SK-N-SH (cell line): ENCODE measurements at regions not wholly inside any gene's neighbourhood (a gene's known extent, or its start where the extent isn't known, plus 50 kb on each side); places are given as distances from the start of the nearest gene placed in this dataset.
A peak's percentile ranks its signal among the peaks of the same experiment; 100 is the strongest.

Experiments used
- CTCF ChIA-PET: fragments of 300-600, 350-600 bp; formaldehyde crosslinking; extraction: SDS; loops from one replicate; lab custom pipeline; 2021; lab: Yijun Ruan, JAX
- POLR2A ChIA-PET: fragments of 350-600 bp; sonication (Branson Sonifier 250); formaldehyde crosslinking; extraction: SDS; loops from one replicate; lab custom pipeline; 2020; ENCODE audit warnings: antibody characterized with exemption, inconsistent platforms; lab: Yijun Ruan, JAX
- DNase-seq: peaks from one replicate; pipeline ENCODE4 v3.0.0; 2012
- H2AFZ ChIP-seq: fragments of 200-600 bp; sonication (generic); 2 replicates; pipeline ENCODE4 v1.8.1; 2016; ENCODE audit warnings: antibody characterized with exemption, mild to moderate bottlenecking, low read depth
- H3F3A ChIP-seq: fragments of 200-600 bp; sonication (generic); replicated peaks from 2 replicates; pipeline ENCODE3; 2016; ENCODE audit warnings: antibody characterized with exemption, mild to moderate bottlenecking; ENCODE audit not compliant: insufficient read depth
- H3K27ac ChIP-seq, 2 experiments: fragments of 200-500 bp in 1 of 2; fragments of 200-600 bp in 1 of 2; sonication (Bioruptor generic) in 1 of 2; sonication (generic), shearing (Covaris generic) in 1 of 2; 2 replicates each; pipeline versions ENCODE4 v1.5.1 to v1.6.1; 2014 to 2016; ENCODE audit warnings: low read depth in 2 of 2, inconsistent platforms in 1 of 2, low read length in 1 of 2, mild to moderate bottlenecking in 1 of 2, mixed read lengths in 1 of 2
- H3K27me3 ChIP-seq: fragments of 200-600 bp; sonication (generic), shearing (Covaris generic); 2 replicates; pipeline ENCODE4 v1.6.1; 2016; ENCODE audit warnings: mixed run types; ENCODE audit not compliant: insufficient read depth
- H3K36me3 ChIP-seq, 2 experiments: fragments of 200-500 bp in 1 of 2; fragments of 200-600 bp in 1 of 2; sonication (Bioruptor generic) in 1 of 2; sonication (generic) in 1 of 2; replicated peaks in 1 of 2; 2 replicates each; pipeline versions ENCODE3 to v1.5.1; 2014 to 2016; ENCODE audit warnings: low read length in 1 of 2, mild to moderate bottlenecking in 1 of 2; ENCODE audit not compliant: insufficient read depth in 2 of 2, control insufficient read depth in 1 of 2
- H3K4me1 ChIP-seq, 2 experiments: fragments of 200-500 bp in 1 of 2; fragments of 200-600 bp in 1 of 2; sonication (Bioruptor generic) in 1 of 2; sonication (generic), shearing (Covaris generic) in 1 of 2; 2 replicates each; pipeline versions ENCODE4 v1.5.1 to v1.6.1; 2014 to 2016; ENCODE audit warnings: low read depth in 1 of 2, low read length in 1 of 2, mixed run types in 1 of 2; ENCODE audit not compliant: insufficient read depth in 2 of 2, control insufficient read depth in 1 of 2
- H3K4me2 ChIP-seq: fragments of 200-600 bp; sonication (generic), shearing (Covaris generic); 2 replicates; pipeline ENCODE4 v1.6.1; 2017; ENCODE audit warnings: mixed run types
- H3K4me3 ChIP-seq, 2 experiments: fragments of 200-500 bp in 1 of 2; fragments of 200-600 bp in 1 of 2; sonication (Bioruptor generic) in 1 of 2; sonication (generic), shearing (Covaris generic) in 1 of 2; 2 replicates each; pipeline versions ENCODE4 v1.5.1 to v1.8.1; 2014 to 2016; ENCODE audit warnings: low read depth in 2 of 2, inconsistent platforms in 1 of 2, low read length in 1 of 2, mild to moderate bottlenecking in 1 of 2, mixed read lengths in 1 of 2, moderate library complexity in 1 of 2
- H3K79me2 ChIP-seq: fragments of 200-600 bp; sonication (generic); 2 replicates; pipeline ENCODE4 v1.8.1; 2017; ENCODE audit warnings: mild to moderate bottlenecking; ENCODE audit not compliant: insufficient read depth
- H3K9ac ChIP-seq: fragments of 200-600 bp; sonication (generic); 2 replicates; pipeline ENCODE4 v1.6.1; 2017; ENCODE audit warnings: mixed run types
- H3K9me2 ChIP-seq: fragments of 200-600 bp; sonication (generic); 2 replicates; pipeline ENCODE4 v1.6.1; 2017; ENCODE audit warnings: mixed run types
- H3K9me3 ChIP-seq: fragments of 200-600 bp; sonication (generic); 2 replicates; pipeline ENCODE4 v1.6.1; 2017; ENCODE audit warnings: mixed run types, mild to moderate bottlenecking, moderate library complexity
- H4K20me1 ChIP-seq: fragments of 200-600 bp; sonication (generic); 2 replicates; pipeline ENCODE4 v1.6.1; 2017; ENCODE audit warnings: mild to moderate bottlenecking, mixed run types; ENCODE audit not compliant: insufficient read depth
- ELF1 ChIP-seq: IDR thresholded peaks from 2 replicates; pipeline ENCODE4 v1.4.0; 2012
- EZH2phosphoT487 ChIP-seq: fragments of 200-600 bp; sonication (generic); IDR thresholded peaks from 2 replicates; pipeline ENCODE4 v1.6.1; 2017; ENCODE audit warnings: low read depth, mixed run types, mild to moderate bottlenecking, antibody characterized with exemption, moderate library complexity, borderline replicate concordance
- FOSL2 ChIP-seq: IDR thresholded peaks from 2 replicates; pipeline ENCODE4 v1.4.0; 2012; ENCODE audit warnings: low read depth, mild to moderate bottlenecking, moderate library complexity, borderline replicate concordance
- FOXJ3 ChIP-seq: sonication (generic); formaldehyde crosslinking; IDR thresholded peaks from 2 replicates; pipeline ENCODE4 v1.5.1; 2020; ENCODE audit warnings: mild to moderate bottlenecking, missing genetic modification reagents
- GATA2 ChIP-seq: sonication (generic); formaldehyde crosslinking; IDR thresholded peaks from 2 replicates; pipeline ENCODE4 v1.5.0; 2020; ENCODE audit warnings: mild to moderate bottlenecking, missing genetic modification reagents
- JUND ChIP-seq: IDR thresholded peaks from 2 replicates; pipeline ENCODE4 v1.4.0; 2012
- MEF2A ChIP-seq: IDR thresholded peaks from 2 replicates; pipeline ENCODE4 v1.4.0; 2012; ENCODE audit warnings: low read depth, borderline replicate concordance
- MXI1 ChIP-seq: IDR thresholded peaks from 2 replicates; pipeline ENCODE4 v1.6.1; 2012; ENCODE audit warnings: mild to moderate bottlenecking, low read depth, low read length, improper control_type of control experiment
- NRF1 ChIP-seq: IDR thresholded peaks from 2 replicates; pipeline ENCODE4 v1.6.1; 2012; ENCODE audit warnings: low read depth, mild to moderate bottlenecking, low read length
- RAD21 ChIP-seq: IDR thresholded peaks from 2 replicates; pipeline ENCODE4 v1.6.1; 2012; ENCODE audit warnings: mild to moderate bottlenecking, low read length
- RCOR1 ChIP-seq: fragments of 150-350 bp; IDR thresholded peaks from 2 replicates; pipeline ENCODE4 v1.6.1; 2017; ENCODE audit warnings: antibody characterized with exemption, low read length
- RFX5 ChIP-seq: IDR thresholded peaks from 2 replicates; pipeline ENCODE4 v1.6.1; 2012; ENCODE audit warnings: mild to moderate bottlenecking, improper control_type of control experiment, low read length
- RXRA ChIP-seq: IDR thresholded peaks from 2 replicates; pipeline ENCODE4 v1.4.0; 2012; ENCODE audit warnings: low read depth, mild to moderate bottlenecking, borderline replicate concordance
- SIN3A ChIP-seq: IDR thresholded peaks from 2 replicates; pipeline ENCODE4 v1.6.1; 2012; ENCODE audit warnings: low read depth, mild to moderate bottlenecking, low read length, moderate library complexity, borderline replicate concordance
- TAF1 ChIP-seq: IDR thresholded peaks from 2 replicates; pipeline ENCODE4 v1.6.1; 2012; ENCODE audit warnings: low read depth, mild to moderate bottlenecking, low read length, moderate library complexity, borderline replicate concordance
- TEAD4 ChIP-seq: IDR thresholded peaks from 2 replicates; pipeline ENCODE4 v1.4.0; 2012; ENCODE audit warnings: mild to moderate bottlenecking, borderline replicate concordance; ENCODE audit not compliant: insufficient read depth
- YY1 ChIP-seq: IDR thresholded peaks from 2 replicates; pipeline ENCODE4 v1.4.0; 2012; ENCODE audit warnings: low read depth, mild to moderate bottlenecking
- WGBS: methylation state at CpG from one replicate; pipeline ENCODE4 v1.1.6; 2017; ENCODE audit warnings: low lambda C conversion rate; 5-methylcytosine and 5-hydroxymethylcytosine counted together
- TF ChIP-seq, protein P1 (sequence below): fragments of 150-350 bp; IDR thresholded peaks from 2 replicates; pipeline ENCODE4 v1.6.1; 2017; ENCODE audit warnings: antibody characterized with exemption, low read length, low read depth, borderline replicate concordance
- TF ChIP-seq, protein P2 (sequence below): IDR thresholded peaks from 2 replicates; pipeline ENCODE4 v1.4.0; 2012; ENCODE audit warnings: low read depth, borderline replicate concordance
- TF ChIP-seq, protein P3 (sequence below): IDR thresholded peaks from 2 replicates; pipeline ENCODE4 v1.6.1; 2012; ENCODE audit warnings: mild to moderate bottlenecking, low read depth, low read length, moderate library complexity
- TF ChIP-seq, protein P4 (sequence below): IDR thresholded peaks from 2 replicates; pipeline ENCODE4 v1.4.0; 2012; ENCODE audit warnings: low read depth

DNA sequence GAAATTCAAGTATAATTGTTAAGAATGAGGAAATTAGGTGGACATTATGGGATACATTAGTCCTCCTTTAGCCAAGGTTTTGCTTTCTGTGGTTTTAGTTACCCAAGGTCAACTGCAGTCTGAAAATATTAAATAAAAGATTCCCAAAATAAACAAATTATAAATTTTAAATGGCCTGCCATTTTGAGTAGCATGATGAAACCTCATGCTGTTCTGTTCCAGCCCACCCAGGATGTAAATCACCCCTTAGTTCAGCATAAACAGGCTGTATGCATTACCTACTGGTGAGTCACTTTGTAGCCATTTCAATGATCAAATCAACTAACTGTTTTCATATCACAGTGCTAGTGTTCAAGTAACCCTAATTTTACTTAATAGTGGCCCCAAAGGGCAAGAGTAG, 132.5 kb upstream of the LYPLAL1 start:
- Histone ChIP-seq H3F3A (no peaks in the 10 kb centered on the region), H3K36me3 (no peaks in the 10 kb centered on the region), H2AFZ (no peak overlapping the region), H3K27ac (no peak overlapping the region)
- DNase-seq = no peak
- TF ChIP-seq NRF1 (no peak), ELF1 (no peak), RXRA (no peak), FOXJ3 (no peak), YY1 (0 out of 2 replicates have a peak, but pooled peaks have one; percentile 8), JUND (0 out of 2 replicates have a peak, but pooled peaks have one; percentile 15)
- TF ChIP-seq, protein P1, sequence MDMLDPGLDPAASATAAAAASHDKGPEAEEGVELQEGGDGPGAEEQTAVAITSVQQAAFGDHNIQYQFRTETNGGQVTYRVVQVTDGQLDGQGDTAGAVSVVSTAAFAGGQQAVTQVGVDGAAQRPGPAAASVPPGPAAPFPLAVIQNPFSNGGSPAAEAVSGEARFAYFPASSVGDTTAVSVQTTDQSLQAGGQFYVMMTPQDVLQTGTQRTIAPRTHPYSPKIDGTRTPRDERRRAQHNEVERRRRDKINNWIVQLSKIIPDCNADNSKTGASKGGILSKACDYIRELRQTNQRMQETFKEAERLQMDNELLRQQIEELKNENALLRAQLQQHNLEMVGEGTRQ = no peak
- TF ChIP-seq, protein P2, sequence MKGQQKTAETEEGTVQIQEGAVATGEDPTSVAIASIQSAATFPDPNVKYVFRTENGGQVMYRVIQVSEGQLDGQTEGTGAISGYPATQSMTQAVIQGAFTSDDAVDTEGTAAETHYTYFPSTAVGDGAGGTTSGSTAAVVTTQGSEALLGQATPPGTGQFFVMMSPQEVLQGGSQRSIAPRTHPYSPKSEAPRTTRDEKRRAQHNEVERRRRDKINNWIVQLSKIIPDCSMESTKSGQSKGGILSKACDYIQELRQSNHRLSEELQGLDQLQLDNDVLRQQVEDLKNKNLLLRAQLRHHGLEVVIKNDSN = no peak
- TF ChIP-seq, all 33 proteins: peak for 2
- CTCF ChIA-PET = no interaction called here
- H3K9me2 ChIP-seq = no peaks in the 10 kb centered on the region
- H3K27me3 ChIP-seq = no peaks in the 10 kb centered on the region
- no peaks in the 10 kb centered on the region for H3K79me2 ChIP-seq
- POLR2A ChIA-PET = no interaction called here
- H3K4me2 ChIP-seq = no peak overlapping the region
- H3K4me3 ChIP-seq = no peak overlapping the region
- no peaks in the 10 kb centered on the region for H4K20me1 ChIP-seq
- peaks cover 5% of the 10 kb centered on the region; the same call in 1 of the 2 replicates for H3K9me3 ChIP-seq
- H3K4me1 ChIP-seq = no peaks in the 10 kb centered on the region; a peak in 1 of 4 replicates
- no peak overlapping the region for H3K9ac ChIP-seq

DNA sequence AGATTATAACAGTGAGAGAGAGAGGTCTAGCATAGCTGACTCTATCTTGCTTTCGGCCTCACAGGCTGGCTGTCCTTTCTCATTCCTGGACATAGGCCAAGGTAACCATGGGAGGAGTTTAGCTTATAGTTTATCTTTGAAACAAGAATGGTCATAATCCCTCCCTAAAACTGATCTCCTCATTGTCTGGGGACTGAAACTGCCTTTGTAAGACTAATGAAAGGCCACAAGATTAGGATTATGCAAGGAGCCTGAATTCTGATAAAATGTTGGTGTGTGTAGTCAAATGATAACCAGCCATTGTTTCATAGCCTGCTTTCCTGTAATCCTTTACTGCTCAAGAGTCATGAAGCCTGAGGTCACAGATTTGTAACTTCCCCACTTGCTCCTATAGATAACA, 131.9 kb upstream of the LYPLAL1 start:
- no peaks in the 10 kb centered on the region for H3K36me3 ChIP-seq
- TF ChIP-seq MEF2A (no peak), YY1 (no peak), TAF1 (no peak), FOXJ3 (no peak), RXRA (no peak), RAD21 (no peak), RCOR1 (no peak), MXI1 (no peak), RFX5 (no peak), FOSL2 (no peak), EZH2phosphoT487 (no peak), GATA2 (CRISPR knock-in tag) (no peak), TEAD4 (no peak), ELF1 (no peak), SIN3A (no peak)
- TF ChIP-seq, protein P3, sequence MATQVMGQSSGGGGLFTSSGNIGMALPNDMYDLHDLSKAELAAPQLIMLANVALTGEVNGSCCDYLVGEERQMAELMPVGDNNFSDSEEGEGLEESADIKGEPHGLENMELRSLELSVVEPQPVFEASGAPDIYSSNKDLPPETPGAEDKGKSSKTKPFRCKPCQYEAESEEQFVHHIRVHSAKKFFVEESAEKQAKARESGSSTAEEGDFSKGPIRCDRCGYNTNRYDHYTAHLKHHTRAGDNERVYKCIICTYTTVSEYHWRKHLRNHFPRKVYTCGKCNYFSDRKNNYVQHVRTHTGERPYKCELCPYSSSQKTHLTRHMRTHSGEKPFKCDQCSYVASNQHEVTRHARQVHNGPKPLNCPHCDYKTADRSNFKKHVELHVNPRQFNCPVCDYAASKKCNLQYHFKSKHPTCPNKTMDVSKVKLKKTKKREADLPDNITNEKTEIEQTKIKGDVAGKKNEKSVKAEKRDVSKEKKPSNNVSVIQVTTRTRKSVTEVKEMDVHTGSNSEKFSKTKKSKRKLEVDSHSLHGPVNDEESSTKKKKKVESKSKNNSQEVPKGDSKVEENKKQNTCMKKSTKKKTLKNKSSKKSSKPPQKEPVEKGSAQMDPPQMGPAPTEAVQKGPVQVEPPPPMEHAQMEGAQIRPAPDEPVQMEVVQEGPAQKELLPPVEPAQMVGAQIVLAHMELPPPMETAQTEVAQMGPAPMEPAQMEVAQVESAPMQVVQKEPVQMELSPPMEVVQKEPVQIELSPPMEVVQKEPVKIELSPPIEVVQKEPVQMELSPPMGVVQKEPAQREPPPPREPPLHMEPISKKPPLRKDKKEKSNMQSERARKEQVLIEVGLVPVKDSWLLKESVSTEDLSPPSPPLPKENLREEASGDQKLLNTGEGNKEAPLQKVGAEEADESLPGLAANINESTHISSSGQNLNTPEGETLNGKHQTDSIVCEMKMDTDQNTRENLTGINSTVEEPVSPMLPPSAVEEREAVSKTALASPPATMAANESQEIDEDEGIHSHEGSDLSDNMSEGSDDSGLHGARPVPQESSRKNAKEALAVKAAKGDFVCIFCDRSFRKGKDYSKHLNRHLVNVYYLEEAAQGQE = no peak
- TF ChIP-seq, protein P4, sequence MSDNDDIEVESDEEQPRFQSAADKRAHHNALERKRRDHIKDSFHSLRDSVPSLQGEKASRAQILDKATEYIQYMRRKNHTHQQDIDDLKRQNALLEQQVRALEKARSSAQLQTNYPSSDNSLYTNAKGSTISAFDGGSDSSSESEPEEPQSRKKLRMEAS = no peak
- TF ChIP-seq, all 33 proteins: peak for 0
- Histone ChIP-seq H3K79me2 (no peaks in the 10 kb centered on the region), H3K27me3 (no peaks in the 10 kb centered on the region), H3K27ac (no peak overlapping the region), H3K9me2 (no peaks in the 10 kb centered on the region), H4K20me1 (no peaks in the 10 kb centered on the region), H3K9me3 (peaks cover 5% of the 10 kb centered on the region; the same call in 1 of the 2 replicates), H3K4me2 (no peak overlapping the region), H3K9ac (no peak overlapping the region), H3K4me3 (no peak overlapping the region), H2AFZ (no peak overlapping the region), H3K4me1 (no peaks in the 10 kb centered on the region; a peak in 1 of 4 replicates), H3F3A (no peaks in the 10 kb centered on the region)
- POLR2A ChIA-PET = no interaction called here
- CTCF ChIA-PET = no interaction called here
- 47% methylated on average over 1 of the region's 1 CpG for WGBS
- no peak for DNase-seq
